ENCODE measurements at regions not wholly inside any gene's neighbourhood (a gene's known extent, or its start where the extent isn't known, plus 50 kb on each side); places are given as distances from the start of the nearest gene placed in this dataset.

DNA sequence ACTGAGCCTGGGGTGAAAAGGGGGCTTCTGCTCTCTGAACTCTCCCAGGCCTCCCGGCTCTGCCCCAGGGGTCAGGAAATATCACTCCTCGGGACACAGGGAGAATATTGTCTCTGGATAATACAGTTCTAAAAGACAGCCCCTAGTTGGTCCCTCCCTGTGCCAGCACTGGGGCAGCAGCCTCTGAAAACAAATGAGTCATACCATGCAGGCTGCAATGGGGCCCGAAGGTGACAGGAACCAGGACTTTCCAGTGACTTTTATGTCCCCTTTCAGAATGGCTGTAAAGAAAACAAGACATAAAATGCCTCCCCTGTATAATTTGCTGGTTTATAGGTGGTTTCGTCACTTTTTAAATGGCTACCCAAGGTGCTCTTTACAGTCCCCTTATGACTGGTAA is 360.0 kb downstream of the NPHP4 start:
- Histone ChIP-seq H3K27me3 (ENCODE audit: control insufficient read depth, insufficient read depth, low read length) (no peaks in the 10 kb centered on the region), H3K36me3 (ENCODE audit: control insufficient read depth, insufficient read depth, low read length) (no peaks in the 10 kb centered on the region), H2AFZ (ENCODE audit: low read length) (no peak overlapping the region), H3K27ac (ENCODE audit: insufficient read depth, low read length) (no peak overlapping the region), H3K9ac (ENCODE audit: insufficient read depth, low read length) (no peak overlapping the region), H3K79me2 (ENCODE audit: control insufficient read depth, insufficient read depth, low read length) (no peaks in the 10 kb centered on the region), H3K4me2 (ENCODE audit: extremely low read depth, insufficient read depth, low read length) (no peak overlapping the region), H3K4me1 (ENCODE audit: control insufficient read depth, extremely low read depth, insufficient read depth, low read length) (no peaks in the 10 kb centered on the region), H3K4me3 (replicated peaks in 1 of 4; ENCODE audit: control extremely low read depth in 1 of 4, insufficient read depth in 1 of 4, low read depth in 3 of 4, low read length in 4 of 4) (no peak overlapping the region), H3K9me3 (ENCODE audit: control insufficient read depth, insufficient read depth, low read depth, low read length) (no peaks in the 10 kb centered on the region), H4K20me1 (ENCODE audit: control insufficient read depth, extremely low read depth, insufficient read depth, low read length) (no peaks in the 10 kb centered on the region)
- no peak for TF ChIP-seq EZH2 (IDR thresholded peaks at IDR 0.05; ENCODE audit: low read length, missing control alignments)
- TF ChIP-seq, protein P1, sequence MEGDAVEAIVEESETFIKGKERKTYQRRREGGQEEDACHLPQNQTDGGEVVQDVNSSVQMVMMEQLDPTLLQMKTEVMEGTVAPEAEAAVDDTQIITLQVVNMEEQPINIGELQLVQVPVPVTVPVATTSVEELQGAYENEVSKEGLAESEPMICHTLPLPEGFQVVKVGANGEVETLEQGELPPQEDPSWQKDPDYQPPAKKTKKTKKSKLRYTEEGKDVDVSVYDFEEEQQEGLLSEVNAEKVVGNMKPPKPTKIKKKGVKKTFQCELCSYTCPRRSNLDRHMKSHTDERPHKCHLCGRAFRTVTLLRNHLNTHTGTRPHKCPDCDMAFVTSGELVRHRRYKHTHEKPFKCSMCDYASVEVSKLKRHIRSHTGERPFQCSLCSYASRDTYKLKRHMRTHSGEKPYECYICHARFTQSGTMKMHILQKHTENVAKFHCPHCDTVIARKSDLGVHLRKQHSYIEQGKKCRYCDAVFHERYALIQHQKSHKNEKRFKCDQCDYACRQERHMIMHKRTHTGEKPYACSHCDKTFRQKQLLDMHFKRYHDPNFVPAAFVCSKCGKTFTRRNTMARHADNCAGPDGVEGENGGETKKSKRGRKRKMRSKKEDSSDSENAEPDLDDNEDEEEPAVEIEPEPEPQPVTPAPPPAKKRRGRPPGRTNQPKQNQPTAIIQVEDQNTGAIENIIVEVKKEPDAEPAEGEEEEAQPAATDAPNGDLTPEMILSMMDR (conservative IDR thresholded peaks at IDR 0.05 in 1 of 2, IDR thresholded peaks at IDR 0.05 in 1 of 2; ENCODE audit: low read depth in 1 of 2, low read length in 2 of 2) = no peak
- DNase-seq (ENCODE audit: low read depth in 2 of 2) = no peak

DNA sequence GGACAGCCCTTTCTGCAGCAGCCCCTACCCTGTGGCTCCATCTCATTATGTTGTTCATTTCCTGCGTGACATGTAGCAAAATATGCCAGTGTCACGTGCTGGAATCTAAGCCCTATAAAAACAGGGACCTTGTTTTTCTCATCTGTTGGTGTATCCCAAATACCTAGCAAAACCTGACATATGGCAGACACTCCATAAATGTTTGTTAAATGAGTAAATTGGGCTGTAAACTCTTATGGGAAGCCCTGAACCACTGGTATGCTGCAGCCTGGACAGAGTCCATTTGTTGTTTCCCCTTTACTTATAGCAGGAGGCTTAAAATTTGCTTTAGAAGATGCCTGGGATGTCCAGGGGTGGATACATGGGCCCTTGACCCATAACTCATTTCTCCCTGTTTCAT is 363.8 kb downstream of the NPHP4 start:
- Histone ChIP-seq H2AFZ (ENCODE audit: low read length) (no peak overlapping the region), H3K9ac (ENCODE audit: insufficient read depth, low read length) (no peak overlapping the region), H3K27ac (ENCODE audit: insufficient read depth, low read length) (no peak overlapping the region), H3K27me3 (ENCODE audit: control insufficient read depth, insufficient read depth, low read length) (no peaks in the 10 kb centered on the region), H3K9me3 (ENCODE audit: control insufficient read depth, insufficient read depth, low read depth, low read length) (no peaks in the 10 kb centered on the region), H3K4me1 (ENCODE audit: control insufficient read depth, extremely low read depth, insufficient read depth, low read length) (no peaks in the 10 kb centered on the region), H4K20me1 (ENCODE audit: control insufficient read depth, extremely low read depth, insufficient read depth, low read length) (no peaks in the 10 kb centered on the region), H3K4me2 (ENCODE audit: extremely low read depth, insufficient read depth, low read length) (no peak overlapping the region), H3K4me3 (replicated peaks in 1 of 4; ENCODE audit: control extremely low read depth in 1 of 4, insufficient read depth in 1 of 4, low read depth in 3 of 4, low read length in 4 of 4) (no peak overlapping the region), H3K36me3 (ENCODE audit: control insufficient read depth, insufficient read depth, low read length) (no peaks in the 10 kb centered on the region), H3K79me2 (ENCODE audit: control insufficient read depth, insufficient read depth, low read length) (no peaks in the 10 kb centered on the region)
- no peak for DNase-seq (ENCODE audit: low read depth in 2 of 2)
- TF ChIP-seq, protein P1 (conservative IDR thresholded peaks at IDR 0.05 in 1 of 2, IDR thresholded peaks at IDR 0.05 in 1 of 2; ENCODE audit: low read depth in 1 of 2, low read length in 2 of 2) = no peak
- no peak for TF ChIP-seq EZH2 (IDR thresholded peaks at IDR 0.05; ENCODE audit: low read length, missing control alignments)

DNA sequence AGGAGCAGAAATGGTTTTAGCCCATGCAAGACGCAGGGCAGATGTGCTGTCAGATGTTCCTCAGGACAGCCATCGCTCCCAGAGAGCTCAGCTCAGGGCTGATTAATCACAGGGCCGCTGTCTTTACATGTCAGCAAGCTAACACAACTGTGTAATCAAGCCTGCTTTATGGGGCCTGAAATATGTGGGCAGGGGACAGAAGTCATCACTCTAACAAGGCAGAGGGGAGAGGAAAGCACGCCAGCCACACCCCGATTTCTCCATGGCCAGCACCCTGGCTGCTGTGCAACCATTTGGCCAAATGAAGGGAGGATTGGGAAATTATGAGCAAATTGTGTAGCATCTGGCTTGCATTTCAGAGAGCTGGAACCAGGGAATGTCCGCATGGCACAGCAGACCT is 368.8 kb downstream of the NPHP4 start:
- no peaks in the 10 kb centered on the region for H3K79me2 ChIP-seq (ENCODE audit: control insufficient read depth, insufficient read depth, low read length)
- no peak overlapping the region for H3K27ac ChIP-seq (ENCODE audit: insufficient read depth, low read length)
- H3K36me3 ChIP-seq (ENCODE audit: control insufficient read depth, insufficient read depth, low read length) = no peaks in the 10 kb centered on the region
- H3K4me2 ChIP-seq (ENCODE audit: extremely low read depth, insufficient read depth, low read length) = no peak overlapping the region
- H3K9me3 ChIP-seq (ENCODE audit: control insufficient read depth, insufficient read depth, low read depth, low read length) = no peaks in the 10 kb centered on the region
- H3K4me1 ChIP-seq (ENCODE audit: control insufficient read depth, extremely low read depth, insufficient read depth, low read length) = no peaks in the 10 kb centered on the region
- no peak overlapping the region for H2AFZ ChIP-seq (ENCODE audit: low read length)
- no peak for DNase-seq (ENCODE audit: low read depth in 2 of 2)
- no peaks in the 10 kb centered on the region for H3K27me3 ChIP-seq (ENCODE audit: control insufficient read depth, insufficient read depth, low read length)
- no peak overlapping the region for H3K9ac ChIP-seq (ENCODE audit: insufficient read depth, low read length)
- H4K20me1 ChIP-seq (ENCODE audit: control insufficient read depth, extremely low read depth, insufficient read depth, low read length) = no peaks in the 10 kb centered on the region
- H3K4me3 ChIP-seq (replicated peaks in 1 of 4; ENCODE audit: control extremely low read depth in 1 of 4, insufficient read depth in 1 of 4, low read depth in 3 of 4, low read length in 4 of 4) = no peak overlapping the region
- no peak for TF ChIP-seq EZH2 (IDR thresholded peaks at IDR 0.05; ENCODE audit: low read length, missing control alignments)
- TF ChIP-seq, protein P1 (conservative IDR thresholded peaks at IDR 0.05 in 1 of 2, IDR thresholded peaks at IDR 0.05 in 1 of 2; ENCODE audit: low read depth in 1 of 2, low read length in 2 of 2) = no peak

All from fibroblast of lung (primary cell).